Liver (tissue), 8 donors: ENCODE measurements at regions not wholly inside any gene's neighbourhood (a gene's known extent, or its start where the extent isn't known, plus 50 kb on each side); places are given as distances from the start of the nearest gene placed in this dataset.

Source experiments
- DNase-seq: peaks from one replicate; pipeline ENCODE4 v3.0.0-alpha.2; 2017; ENCODE audit warnings: low spot score
- H3K27ac ChIP-seq, 2 donors: one replicate each; pipeline ENCODE4 v1.7.0; 2013; ENCODE audit warnings: inconsistent platforms in 2 of 2, low read length in 2 of 2, control low read depth in 1 of 2, low read depth in 1 of 2, mild to moderate bottlenecking in 1 of 2
- H3K27me3 ChIP-seq, 4 donors: one replicate each; pipeline versions ENCODE4 v1.6.1 to v1.7.0; 2013; ENCODE audit warnings: low read length in 3 of 4, inconsistent platforms in 1 of 4, mild to moderate bottlenecking in 1 of 4, moderate library complexity in 1 of 4; ENCODE audit not compliant: control insufficient read depth in 4 of 4, insufficient read depth in 4 of 4
- H3K36me3 ChIP-seq, 4 donors: one replicate each; pipeline versions ENCODE4 v1.6.1 to v1.7.0; 2013; ENCODE audit warnings: low read length in 3 of 4, mild to moderate bottlenecking in 3 of 4, low read depth in 1 of 4, moderate library complexity in 1 of 4; ENCODE audit not compliant: control insufficient read depth in 4 of 4, insufficient read depth in 3 of 4
- H3K4me1 ChIP-seq, 4 donors: one replicate each; pipeline versions ENCODE4 v1.6.1 to v1.7.0; 2013; ENCODE audit warnings: low read length in 3 of 4, mild to moderate bottlenecking in 3 of 4, moderate library complexity in 1 of 4; ENCODE audit not compliant: control insufficient read depth in 4 of 4, insufficient read depth in 4 of 4
- H3K4me3 ChIP-seq, 3 donors: one replicate each; pipeline versions ENCODE4 v1.6.1 to v1.7.0; 2013; ENCODE audit warnings: low read length in 3 of 3, control low read depth in 1 of 3, low read depth in 1 of 3, mild to moderate bottlenecking in 1 of 3
- H3K9ac ChIP-seq, 2 donors: one replicate each; pipeline ENCODE4 v1.7.0; 2013; ENCODE audit warnings: low read length in 2 of 2, mild to moderate bottlenecking in 2 of 2, moderate library complexity in 2 of 2, control low read depth in 1 of 2, low read depth in 1 of 2
- H3K9me3 ChIP-seq, 4 donors: one replicate each; pipeline versions ENCODE4 v1.6.1 to v1.7.0; 2013; ENCODE audit warnings: low read length in 3 of 4; ENCODE audit not compliant: control insufficient read depth in 4 of 4
- EGR1 ChIP-seq, 2 donors: IDR thresholded peaks; 2 replicates each; pipeline ENCODE4 v1.6.1; 2016 to 2018; ENCODE audit warnings: antibody characterized with exemption in 2 of 2, low read depth in 2 of 2
- FOXA1 ChIP-seq: IDR thresholded peaks from 2 replicates; pipeline ENCODE4 v1.6.1; 2016; ENCODE audit warnings: antibody characterized with exemption
- FOXA2 ChIP-seq: IDR thresholded peaks from 2 replicates; pipeline ENCODE4 v1.6.1; 2016; ENCODE audit warnings: antibody characterized with exemption
- HNF4A ChIP-seq, 2 donors: conservative IDR thresholded peaks; 2 replicates each; pipeline ENCODE4 v1.6.1; 2016; ENCODE audit warnings: antibody characterized with exemption in 2 of 2, mild to moderate bottlenecking in 2 of 2
- HNF4G ChIP-seq: IDR thresholded peaks from 2 replicates; pipeline ENCODE4 v1.6.1; 2016; ENCODE audit warnings: antibody characterized with exemption
- JUND ChIP-seq, 2 donors: IDR thresholded peaks; 2 replicates each; pipeline ENCODE4 v1.6.1; 2016; ENCODE audit warnings: antibody characterized with exemption in 2 of 2
- NR2F2 ChIP-seq: IDR thresholded peaks from 2 replicates; pipeline ENCODE4 v1.6.1; 2016; ENCODE audit warnings: antibody characterized with exemption
- REST ChIP-seq: IDR thresholded peaks from 2 replicates; pipeline ENCODE4 v1.6.1; 2016; ENCODE audit warnings: antibody characterized with exemption, mild to moderate bottlenecking
- YY1 ChIP-seq: IDR thresholded peaks from 2 replicates; pipeline ENCODE4 v1.6.1; 2016; ENCODE audit warnings: antibody characterized with exemption, mild to moderate bottlenecking
- WGBS: extraction: QIAGEN DNeasy Blood & Tissue Kit; methylation state at CpG from one replicate; pipeline ENCODE4 v1.1.7; 2013; 5-methylcytosine and 5-hydroxymethylcytosine counted together
- TF ChIP-seq, protein P1 (sequence below): fragments of 150-350 bp; IDR thresholded peaks from 2 replicates; pipeline ENCODE4 v1.5.1; 2017; ENCODE audit warnings: improper control_type of control experiment, low read depth, low read length; ENCODE audit not compliant: missing input control
- donor health status: healthy.
- donor health status: healthy.
- donor health status: healthy.
- donor health status: healthy.
- donor health status: healthy.

DNA sequence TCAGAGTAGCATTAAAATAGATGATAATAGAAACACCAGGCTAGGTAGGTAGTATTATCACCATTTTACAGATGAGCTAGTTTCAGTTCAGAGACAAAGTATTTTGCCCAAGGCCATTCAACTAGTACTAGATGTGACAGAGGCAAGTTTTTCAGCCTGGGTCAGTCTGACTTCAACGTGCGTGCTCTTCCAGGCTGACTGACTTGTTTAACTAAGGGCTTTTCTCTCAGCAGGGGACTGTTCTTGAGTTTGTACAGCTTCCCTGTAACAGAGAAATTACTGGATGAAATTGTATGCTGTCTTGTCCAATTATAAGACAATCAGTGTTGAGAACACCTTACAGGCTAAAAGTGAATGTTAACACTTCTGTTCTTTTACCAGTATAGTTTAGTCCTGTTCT is 333.5 kb upstream of the MAN1A1 start (continued):
- TF ChIP-seq REST (no peak), EGR1 (IDR thresholded peaks at IDR 0.05; ENCODE audit: low read depth in 2 of 2) (no peak), FOXA1 (no peak), JUND (IDR thresholded peaks at IDR 0.05) (no peak), YY1 (no peak), NR2F2 (no peak)

DNA sequence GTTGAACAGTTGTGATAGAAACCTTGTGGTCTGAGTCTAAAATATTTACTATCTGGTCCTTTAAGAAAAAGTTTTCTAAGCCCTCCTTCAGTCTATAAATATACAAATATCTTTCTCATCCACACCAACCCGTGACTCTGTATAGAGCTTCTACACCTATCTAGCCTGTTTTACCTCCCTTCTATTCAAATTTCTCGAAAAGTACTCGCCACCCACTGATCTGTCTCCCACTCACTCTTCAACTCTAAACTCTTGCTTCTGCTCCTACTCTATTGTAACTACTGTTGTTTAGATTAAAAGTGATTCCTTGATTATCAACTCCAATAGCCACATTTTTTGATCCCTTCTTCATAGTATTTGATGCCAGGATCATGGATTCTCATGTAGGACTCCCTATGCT is 329.4 kb upstream of the MAN1A1 start:
- WGBS: 93% methylated on average over 3 of the region's 3 CpGs
- Histone ChIP-seq H3K27ac (no peak overlapping the region), H3K4me3 (no peak overlapping the region), H3K9me3 (no peaks in the 10 kb centered on the region), H3K36me3 (no peaks in the 10 kb centered on the region), H3K9ac (no peak overlapping the region), H3K4me1 (no peaks in the 10 kb centered on the region), H3K27me3 (no peaks in the 10 kb centered on the region)
- no peak for DNase-seq
- no peak for TF ChIP-seq JUND (IDR thresholded peaks at IDR 0.05)
- no peak for TF ChIP-seq EGR1 (IDR thresholded peaks at IDR 0.05; ENCODE audit: low read depth in 2 of 2)
- no peak for TF ChIP-seq FOXA2
- TF ChIP-seq, protein P1, sequence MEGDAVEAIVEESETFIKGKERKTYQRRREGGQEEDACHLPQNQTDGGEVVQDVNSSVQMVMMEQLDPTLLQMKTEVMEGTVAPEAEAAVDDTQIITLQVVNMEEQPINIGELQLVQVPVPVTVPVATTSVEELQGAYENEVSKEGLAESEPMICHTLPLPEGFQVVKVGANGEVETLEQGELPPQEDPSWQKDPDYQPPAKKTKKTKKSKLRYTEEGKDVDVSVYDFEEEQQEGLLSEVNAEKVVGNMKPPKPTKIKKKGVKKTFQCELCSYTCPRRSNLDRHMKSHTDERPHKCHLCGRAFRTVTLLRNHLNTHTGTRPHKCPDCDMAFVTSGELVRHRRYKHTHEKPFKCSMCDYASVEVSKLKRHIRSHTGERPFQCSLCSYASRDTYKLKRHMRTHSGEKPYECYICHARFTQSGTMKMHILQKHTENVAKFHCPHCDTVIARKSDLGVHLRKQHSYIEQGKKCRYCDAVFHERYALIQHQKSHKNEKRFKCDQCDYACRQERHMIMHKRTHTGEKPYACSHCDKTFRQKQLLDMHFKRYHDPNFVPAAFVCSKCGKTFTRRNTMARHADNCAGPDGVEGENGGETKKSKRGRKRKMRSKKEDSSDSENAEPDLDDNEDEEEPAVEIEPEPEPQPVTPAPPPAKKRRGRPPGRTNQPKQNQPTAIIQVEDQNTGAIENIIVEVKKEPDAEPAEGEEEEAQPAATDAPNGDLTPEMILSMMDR: no peak

GRCh38 chr6:119677384-119677783 is 327.8 kb upstream of the MAN1A1 start:
- H3K9me3 ChIP-seq: no peaks in the 10 kb centered on the region
- H3K4me1 ChIP-seq: no peaks in the 10 kb centered on the region
- H3K4me3 ChIP-seq: no peak overlapping the region
- WGBS: 73% methylated on average over 2 of the region's 2 CpGs
- H3K9ac ChIP-seq: no peak overlapping the region
- no peaks in the 10 kb centered on the region for H3K27me3 ChIP-seq
- no peak for TF ChIP-seq HNF4A (conservative IDR thresholded peaks at IDR 0.05)
- DNase-seq: no peak
- no peak overlapping the region for H3K27ac ChIP-seq
- H3K36me3 ChIP-seq: no peaks in the 10 kb centered on the region

DNA sequence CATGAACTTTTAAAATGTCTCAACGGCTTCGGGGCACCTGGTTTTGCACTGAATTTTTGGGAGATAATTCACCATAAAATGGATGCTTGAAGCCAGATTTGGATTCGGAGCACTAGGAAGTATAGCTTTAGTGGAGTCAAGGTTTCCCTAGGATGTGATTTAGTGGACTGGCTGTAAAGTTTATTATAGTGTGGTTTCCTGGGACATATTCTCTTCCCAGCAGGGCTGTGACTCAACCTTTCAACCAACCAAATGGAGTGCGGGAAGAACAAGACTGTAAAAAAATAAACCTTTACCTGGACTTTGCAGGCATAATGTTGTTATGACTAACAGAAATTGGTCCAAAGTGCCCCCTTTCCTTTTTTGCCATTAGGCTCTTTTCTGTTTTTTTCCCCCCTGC is 327.4 kb upstream of the MAN1A1 start:
- DNase-seq: no peak
- Histone ChIP-seq H3K27me3 (no peaks in the 10 kb centered on the region), H3K4me1 (no peaks in the 10 kb centered on the region), H3K4me3 (no peak overlapping the region), H3K9ac (no peak overlapping the region), H3K36me3 (no peaks in the 10 kb centered on the region), H3K9me3 (no peaks in the 10 kb centered on the region), H3K27ac (no peak overlapping the region)
- TF ChIP-seq HNF4G: no peak
- 89% methylated on average over 4 of the region's 4 CpGs for WGBS
